ENCODE measurements at regions not wholly inside any gene's neighbourhood (a gene's known extent, or its start where the extent isn't known, plus 50 kb on each side); places are given as distances from the start of the nearest gene placed in this dataset.

GRCh38 chr2:228377533-228377932, 196.0 kb upstream of the SPHKAP start:
- TF ChIP-seq CTCF (IDR thresholded peaks at IDR 0.05; ENCODE audit: extremely low read depth, insufficient read depth, missing control alignments), result no peak
- no peak for DNase-seq (ENCODE audit: low spot score)
- in situ Hi-C loops (cut with MboI; ENCODE audit: low pct_unique_long_range_greater_than_20kb, low sequenced_read_pairs, unreplicated experiment), result no loop called here

GRCh38 chr2:228374741-228375140, 193.3 kb upstream of the SPHKAP start:
- in situ Hi-C loops (cut with MboI; ENCODE audit: low pct_unique_long_range_greater_than_20kb, low sequenced_read_pairs, unreplicated experiment), result no loop called here
- TF ChIP-seq CTCF (IDR thresholded peaks at IDR 0.05; ENCODE audit: extremely low read depth, insufficient read depth, missing control alignments), result no peak
- DNase-seq (ENCODE audit: low spot score), result no peak

- no peak for DNase-seq (ENCODE audit: low spot score)
- no peak for TF ChIP-seq CTCF (IDR thresholded peaks at IDR 0.05; ENCODE audit: extremely low read depth, insufficient read depth, missing control alignments)
- in situ Hi-C loops (cut with MboI; ENCODE audit: low pct_unique_long_range_greater_than_20kb, low sequenced_read_pairs, unreplicated experiment), result no loop called here
Observed at GRCh38 chr2:228373191-228373590, 191.7 kb upstream of the SPHKAP start.

- TF ChIP-seq CTCF (IDR thresholded peaks at IDR 0.05; ENCODE audit: extremely low read depth, insufficient read depth, missing control alignments), result no peak
- DNase-seq (ENCODE audit: low spot score), result no peak
- in situ Hi-C loops (cut with MboI; ENCODE audit: low pct_unique_long_range_greater_than_20kb, low sequenced_read_pairs, unreplicated experiment), result no loop called here
Observed at GRCh38 chr2:228372212-228372611, 190.7 kb upstream of the SPHKAP start.

GRCh38 chr2:228369400-228370031, 188.0 kb upstream of the SPHKAP start:
- no peak for TF ChIP-seq CTCF (IDR thresholded peaks at IDR 0.05; ENCODE audit: extremely low read depth, insufficient read depth, missing control alignments)
- no peak for DNase-seq (ENCODE audit: low spot score)
- in situ Hi-C loops (cut with MboI; ENCODE audit: low pct_unique_long_range_greater_than_20kb, low sequenced_read_pairs, unreplicated experiment), result no loop called here

- in situ Hi-C loops (cut with MboI; ENCODE audit: low pct_unique_long_range_greater_than_20kb, low sequenced_read_pairs, unreplicated experiment), result no loop called here
- TF ChIP-seq CTCF (IDR thresholded peaks at IDR 0.05; ENCODE audit: extremely low read depth, insufficient read depth, missing control alignments), result no peak
- DNase-seq (ENCODE audit: low spot score), result no peak
Observed at GRCh38 chr2:228367356-228367755, 185.9 kb upstream of the SPHKAP start.

Data from GM13977 (cell line).